HG03025 (cell line): ENCODE measurements at regions not wholly inside any gene's neighbourhood (a gene's known extent, or its start where the extent isn't known, plus 50 kb on each side); places are given as distances from the start of the nearest gene placed in this dataset.
"Not testable (repeated sequence)": the region's sequence is repeated elsewhere in the genome, so short reads cannot be mapped to it uniquely, and the experiment has no call there.

Experiments
- ATAC-seq: cut with Tn5 transposase; IDR thresholded peaks from one replicate; pipeline ENCODE4 v1.9.1; 2021; ENCODE audit warnings: mild to moderate bottlenecking, moderate library complexity; ENCODE audit not compliant: unreplicated experiment, low FRiP score

- ATAC-seq: no peak
These were observed 838.6 kb downstream of the RPS29 start for GRCh38 chr14:48747561-48748089.

- no peak for ATAC-seq
These were observed 842.0 kb downstream of the RPS29 start for GRCh38 chr14:48744202-48744601.

- ATAC-seq: no peak
These were observed 847.8 kb downstream of the RPS29 start for GRCh38 chr14:48738186-48738925.

- ATAC-seq: no peak
These were observed 850.6 kb downstream of the RPS29 start for GRCh38 chr14:48735607-48736006.

- ATAC-seq: no peak
These were observed 854.9 kb downstream of the RPS29 start for GRCh38 chr14:48731260-48731659.

- no peak for ATAC-seq
These were observed 860.0 kb downstream of the RPS29 start for GRCh38 chr14:48726080-48726642.

GRCh38 chr14:48725051-48725734, 861.0 kb downstream of the RPS29 start:
- no peak for ATAC-seq

GRCh38 chr14:48723841-48724495, 862.2 kb downstream of the RPS29 start:
- ATAC-seq: no peak

GRCh38 chr14:48714366-48714765, 871.8 kb downstream of the RPS29 start:
- no peak for ATAC-seq

- no peak for ATAC-seq
These were observed 876.0 kb downstream of the RPS29 start for GRCh38 chr14:48710133-48710532.

- ATAC-seq: no peak
These were observed 876.8 kb downstream of the RPS29 start for GRCh38 chr14:48709277-48709785.

GRCh38 chr14:48704639-48705038, 881.5 kb downstream of the RPS29 start:
- no peak for ATAC-seq

GRCh38 chr14:48703728-48704467, 882.3 kb downstream of the RPS29 start:
- no peak for ATAC-seq

GRCh38 chr14:48697362-48697761, 888.8 kb downstream of the RPS29 start:
- not testable (repeated sequence) for ATAC-seq

GRCh38 chr14:48693793-48694192, 892.4 kb downstream of the RPS29 start:
- no peak for ATAC-seq

- ATAC-seq: no peak
These were observed 895.8 kb downstream of the RPS29 start for GRCh38 chr14:48690349-48690748.

GRCh38 chr14:48686650-48687049, 899.5 kb downstream of the RPS29 start:
- no peak for ATAC-seq

GRCh38 chr14:48672506-48672905, 913.7 kb downstream of the RPS29 start:
- no peak for ATAC-seq

GRCh38 chr14:48670939-48671338, 915.2 kb downstream of the RPS29 start:
- ATAC-seq: no peak
